ENCODE measurements at regions not wholly inside any gene's neighbourhood (a gene's known extent, or its start where the extent isn't known, plus 50 kb on each side); places are given as distances from the start of the nearest gene placed in this dataset.

GRCh38 chr11:70916351-70916750, 336.0 kb downstream of the SHANK2 start:
- intact Hi-C loops (cut with DNase I) = no loop called here
- Histone ChIP-seq H3K4me3 (replicated peaks in 1 of 3) (no peak overlapping the region), H3K4me1 (no peaks in the 10 kb centered on the region), H3K27ac (no peak overlapping the region), H3K9me3 (no peaks in the 10 kb centered on the region), H3K36me3 (no peaks in the 10 kb centered on the region), H3K27me3 (no peaks in the 10 kb centered on the region)
- TF ChIP-seq POLR2A (IDR thresholded peaks at IDR 0.05) = no peak
- TF ChIP-seq CTCF (IDR thresholded peaks at IDR 0.05) = no peak
- WGBS, 2 donors = 89 to 93% methylated on average over 6 to 8 of the region's 8 CpGs
- no peak for DNase-seq

- TF ChIP-seq CTCF (IDR thresholded peaks at IDR 0.05) = no peak
- no peak for TF ChIP-seq POLR2A (IDR thresholded peaks at IDR 0.05)
These were observed 334.1 kb downstream of the SHANK2 start for GRCh38 chr11:70918242-70918641.

GRCh38 chr11:70921804-70922203, 330.6 kb downstream of the SHANK2 start:
- H3K4me3 ChIP-seq (replicated peaks in 1 of 3) = no peak overlapping the region
- intact Hi-C loops (cut with DNase I) = no loop called here
- no peaks in the 10 kb centered on the region for H3K4me1 ChIP-seq
- no peak overlapping the region for H3K27ac ChIP-seq
- H3K9me3 ChIP-seq = no peaks in the 10 kb centered on the region
- no peaks in the 10 kb centered on the region for H3K27me3 ChIP-seq
- TF ChIP-seq POLR2A (IDR thresholded peaks at IDR 0.05) (no peak), CTCF (IDR thresholded peaks at IDR 0.05) (no peak)
- DNase-seq = no peak
- 95 to 96% methylated on average over 4 of the region's 4 CpGs for WGBS, 2 donors
- no peaks in the 10 kb centered on the region for H3K36me3 ChIP-seq

More at GRCh38 chr11:70918242-70918641, 334.1 kb downstream of the SHANK2 start:
- Histone ChIP-seq H3K9me3 (no peaks in the 10 kb centered on the region), H3K4me1 (no peaks in the 10 kb centered on the region), H3K36me3 (no peaks in the 10 kb centered on the region), H3K27me3 (no peaks in the 10 kb centered on the region), H3K27ac (no peak overlapping the region), H3K4me3 (replicated peaks in 1 of 3) (no peak overlapping the region)
- intact Hi-C loops (cut with DNase I) = no loop called here
- WGBS, 2 donors = 80 to 81% methylated on average over 7 of the region's 7 CpGs
- no peak for DNase-seq

GRCh38 chr11:70924108-70924507, 328.3 kb downstream of the SHANK2 start:
- no peak overlapping the region for H3K4me3 ChIP-seq (replicated peaks in 1 of 3)
- DNase-seq = no peak
- intact Hi-C loops (cut with DNase I) = no loop called here
- H3K27me3 ChIP-seq = no peaks in the 10 kb centered on the region
- H3K27ac ChIP-seq = no peak overlapping the region
- TF ChIP-seq POLR2A (IDR thresholded peaks at IDR 0.05) = no peak
- TF ChIP-seq CTCF (IDR thresholded peaks at IDR 0.05) = no peak
- no peaks in the 10 kb centered on the region for H3K36me3 ChIP-seq
- H3K9me3 ChIP-seq = no peaks in the 10 kb centered on the region
- WGBS, 2 donors = 94 to 98% methylated on average over 3 to 8 of the region's 8 CpGs
- H3K4me1 ChIP-seq = no peaks in the 10 kb centered on the region

GRCh38 chr11:70925238-70925637, 327.1 kb downstream of the SHANK2 start:
- no peaks in the 10 kb centered on the region for H3K9me3 ChIP-seq
- 89 to 93% methylated on average over 3 of the region's 3 CpGs for WGBS, 2 donors
- no peaks in the 10 kb centered on the region for H3K36me3 ChIP-seq
- no peak for DNase-seq
- TF ChIP-seq CTCF (IDR thresholded peaks at IDR 0.05) (no peak), POLR2A (IDR thresholded peaks at IDR 0.05) (no peak)
- H3K27ac ChIP-seq = no peak overlapping the region
- H3K27me3 ChIP-seq = no peaks in the 10 kb centered on the region
- intact Hi-C loops (cut with DNase I) = no loop called here
- H3K4me3 ChIP-seq (replicated peaks in 1 of 3) = no peak overlapping the region
- H3K4me1 ChIP-seq = no peaks in the 10 kb centered on the region

Data from thyroid gland (tissue), 4 donors.